ENCODE measurements at regions not wholly inside any gene's neighbourhood (a gene's known extent, or its start where the extent isn't known, plus 50 kb on each side); places are given as distances from the start of the nearest gene placed in this dataset.

DNA sequence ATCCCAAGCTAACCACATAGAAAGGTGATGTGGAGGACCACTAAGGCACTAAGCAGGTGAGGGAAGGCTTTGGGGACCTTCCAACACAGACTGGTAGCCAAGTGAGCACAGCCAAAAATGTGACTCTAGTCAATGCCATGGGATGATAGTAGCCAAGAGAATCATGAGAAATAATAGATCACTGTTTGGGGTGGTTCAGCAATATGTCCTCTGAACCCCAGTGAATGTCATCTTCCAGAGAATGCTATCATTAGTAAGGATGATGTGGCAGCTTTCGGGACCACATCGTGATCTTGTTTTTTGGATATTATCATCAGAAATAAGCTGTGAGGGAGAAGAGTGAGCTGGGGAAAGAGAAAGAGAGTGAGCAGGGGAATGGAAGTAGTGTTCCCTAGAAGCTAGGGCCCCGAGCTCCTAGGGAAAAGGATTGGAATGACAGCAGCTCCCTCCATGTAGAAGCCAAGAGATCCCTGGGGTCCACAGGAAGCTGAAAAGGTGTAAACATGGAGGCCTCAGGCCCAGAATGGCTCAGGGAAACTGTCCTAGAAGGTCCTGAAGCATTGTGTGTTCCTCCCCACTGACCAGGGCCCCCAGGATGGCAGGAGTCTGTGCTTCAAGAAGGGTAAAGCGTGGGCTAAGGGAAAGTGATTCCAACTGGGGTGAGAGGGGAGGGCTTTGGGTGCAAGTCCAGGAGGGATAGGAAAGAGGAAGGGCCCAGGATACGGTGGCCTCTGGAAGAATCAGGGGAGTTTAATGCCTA lies 56.6 kb upstream of the KLF13 start:
- H4K20me1 ChIP-seq (replicated peaks; ENCODE audit: control insufficient read depth, extremely low read depth, insufficient read depth, low read length) = no peaks in the 10 kb centered on the region
- FAIRE-seq = no peak
- H3K9ac ChIP-seq (replicated peaks; ENCODE audit: extremely low read depth, insufficient read depth, low read length) = no peak overlapping the region
- H3K9me3 ChIP-seq (replicated peaks; ENCODE audit: control insufficient read depth, insufficient read depth, low read length) = no peaks in the 10 kb centered on the region
- ChIA-PET CTCF (no interaction called here), POLR2A (no interaction called here)
- dilution Hi-C loops (cut with MboI; ENCODE audit: extremely low pct_ligation_motif_present, low sequenced_read_pairs) (no loop called here), intact Hi-C loops (cut with micrococcal nuclease) (no loop called here)
- BruUV-seq (replicated peaks) = no TSS peak
- H3K4me2 ChIP-seq (ENCODE audit: insufficient read depth, low read length) = no peak overlapping the region
- no peaks in the 10 kb centered on the region for H3K36me3 ChIP-seq (ENCODE audit: control insufficient read depth in 2 of 2, extremely low read depth in 1 of 2, insufficient read depth in 2 of 2, low read length in 2 of 2)
- no peak for DNase-seq (ENCODE audit: low read depth, low spot score)
- TF ChIP-seq CTCF (IDR thresholded peaks at IDR 0.05; ENCODE audit: extremely low read depth in 1 of 2, insufficient read depth in 1 of 2, low read depth in 1 of 2, low read length in 2 of 2) = no peak
- H3K4me3 ChIP-seq (replicated peaks in 1 of 3; ENCODE audit: insufficient read depth in 1 of 3, low read depth in 1 of 3, low read length in 3 of 3) = no peak overlapping the region
- H3K9me1 ChIP-seq (replicated peaks; ENCODE audit: control insufficient read depth, extremely low read depth, insufficient read depth, low read length) = no peaks in the 10 kb centered on the region
- no peaks in the 10 kb centered on the region for H3K4me1 ChIP-seq (ENCODE audit: control insufficient read depth, extremely low read depth, insufficient read depth, low read length)
- H3K27ac ChIP-seq (ENCODE audit: insufficient read depth, low read depth, low read length) = no peak overlapping the region
- no peaks in the 10 kb centered on the region for H3K79me2 ChIP-seq (ENCODE audit: control insufficient read depth, insufficient read depth, low read length)
- no peaks in the 10 kb centered on the region for H3K27me3 ChIP-seq (ENCODE audit: control insufficient read depth in 2 of 2, insufficient read depth in 2 of 2, low read length in 2 of 2)
- H2AFZ ChIP-seq (ENCODE audit: low read depth, low read length) = no peak overlapping the region

- ChIA-PET CTCF (no interaction called here), POLR2A (no interaction called here)
- H3K4me1 ChIP-seq (ENCODE audit: control insufficient read depth, extremely low read depth, insufficient read depth, low read length) = no peaks in the 10 kb centered on the region
- H3K27me3 ChIP-seq (ENCODE audit: control insufficient read depth in 2 of 2, insufficient read depth in 2 of 2, low read length in 2 of 2) = no peaks in the 10 kb centered on the region
- FAIRE-seq (no peak), DNase-seq (ENCODE audit: low read depth, low spot score) (no peak)
- intact Hi-C loops (cut with micrococcal nuclease) = no loop called here
- H3K9me1 ChIP-seq (replicated peaks; ENCODE audit: control insufficient read depth, extremely low read depth, insufficient read depth, low read length) = no peaks in the 10 kb centered on the region
- no peaks in the 10 kb centered on the region for H3K36me3 ChIP-seq (ENCODE audit: control insufficient read depth in 2 of 2, extremely low read depth in 1 of 2, insufficient read depth in 2 of 2, low read length in 2 of 2)
- H3K4me3 ChIP-seq (replicated peaks in 1 of 3; ENCODE audit: insufficient read depth in 1 of 3, low read depth in 1 of 3, low read length in 3 of 3) = no peak overlapping the region
- no peaks in the 10 kb centered on the region for H3K9me3 ChIP-seq (replicated peaks; ENCODE audit: control insufficient read depth, insufficient read depth, low read length)
- no peak overlapping the region for H3K9ac ChIP-seq (replicated peaks; ENCODE audit: extremely low read depth, insufficient read depth, low read length)
- no peaks in the 10 kb centered on the region for H4K20me1 ChIP-seq (replicated peaks; ENCODE audit: control insufficient read depth, extremely low read depth, insufficient read depth, low read length)
- no peak overlapping the region for H3K4me2 ChIP-seq (ENCODE audit: insufficient read depth, low read length)
- H2AFZ ChIP-seq (ENCODE audit: low read depth, low read length) = no peak overlapping the region
- H3K79me2 ChIP-seq (ENCODE audit: control insufficient read depth, insufficient read depth, low read length) = no peaks in the 10 kb centered on the region
- no TSS peak for BruUV-seq (replicated peaks)
- H3K27ac ChIP-seq (ENCODE audit: insufficient read depth, low read depth, low read length) = no peak overlapping the region
- TF ChIP-seq EZH2 (IDR thresholded peaks at IDR 0.05; ENCODE audit: borderline replicate concordance, low read depth, low read length, severe bottlenecking) = no peak
- no peak for TF ChIP-seq POLR2A (IDR thresholded peaks at IDR 0.05; ENCODE audit: low read depth, low read length)
- no peak for TF ChIP-seq JUN (IDR thresholded peaks at IDR 0.05; ENCODE audit: borderline replicate concordance, insufficient read depth, insufficient read length, low read depth)
- dilution Hi-C loops (cut with MboI; ENCODE audit: extremely low pct_ligation_motif_present, low sequenced_read_pairs) = no loop called here
Observed at GRCh38 chr15:31270767-31271166, 55.9 kb upstream of the KLF13 start.
